ENCODE measurements at regions not wholly inside any gene's neighbourhood (a gene's known extent, or its start where the extent isn't known, plus 50 kb on each side); places are given as distances from the start of the nearest gene placed in this dataset.

DNA sequence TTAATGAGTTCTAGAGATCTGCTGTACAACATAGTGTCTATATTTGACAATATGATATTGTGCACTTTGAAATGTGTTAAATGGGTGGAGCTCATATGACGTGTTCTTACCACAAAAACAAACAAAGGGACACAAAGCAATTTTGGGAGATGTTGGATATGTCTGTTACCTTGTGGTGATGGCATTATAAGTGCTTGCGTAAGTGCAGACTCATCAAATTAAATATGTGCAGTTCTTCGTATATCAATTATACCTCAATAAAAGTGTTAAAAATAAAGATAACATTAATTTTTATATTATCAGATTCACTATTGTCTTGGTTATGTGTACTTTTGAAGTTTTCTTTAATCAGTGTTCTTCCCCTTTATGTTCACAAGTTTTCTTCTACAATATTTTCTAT, 372.9 kb upstream of the COBL start:
- no peak for TF ChIP-seq POLR2AphosphoS5 (IDR thresholded peaks at IDR 0.05; ENCODE audit: low read depth, low read length)
- TF ChIP-seq, protein P1, sequence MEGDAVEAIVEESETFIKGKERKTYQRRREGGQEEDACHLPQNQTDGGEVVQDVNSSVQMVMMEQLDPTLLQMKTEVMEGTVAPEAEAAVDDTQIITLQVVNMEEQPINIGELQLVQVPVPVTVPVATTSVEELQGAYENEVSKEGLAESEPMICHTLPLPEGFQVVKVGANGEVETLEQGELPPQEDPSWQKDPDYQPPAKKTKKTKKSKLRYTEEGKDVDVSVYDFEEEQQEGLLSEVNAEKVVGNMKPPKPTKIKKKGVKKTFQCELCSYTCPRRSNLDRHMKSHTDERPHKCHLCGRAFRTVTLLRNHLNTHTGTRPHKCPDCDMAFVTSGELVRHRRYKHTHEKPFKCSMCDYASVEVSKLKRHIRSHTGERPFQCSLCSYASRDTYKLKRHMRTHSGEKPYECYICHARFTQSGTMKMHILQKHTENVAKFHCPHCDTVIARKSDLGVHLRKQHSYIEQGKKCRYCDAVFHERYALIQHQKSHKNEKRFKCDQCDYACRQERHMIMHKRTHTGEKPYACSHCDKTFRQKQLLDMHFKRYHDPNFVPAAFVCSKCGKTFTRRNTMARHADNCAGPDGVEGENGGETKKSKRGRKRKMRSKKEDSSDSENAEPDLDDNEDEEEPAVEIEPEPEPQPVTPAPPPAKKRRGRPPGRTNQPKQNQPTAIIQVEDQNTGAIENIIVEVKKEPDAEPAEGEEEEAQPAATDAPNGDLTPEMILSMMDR (IDR thresholded peaks at IDR 0.05; ENCODE audit: control extremely low read depth in 1 of 3, insufficient read depth in 1 of 3, low read depth in 1 of 3, low read length in 3 of 3) = no peak

Data from H1 (cell line).